HG02759 (cell line): ENCODE measurements at regions not wholly inside any gene's neighbourhood (a gene's known extent, or its start where the extent isn't known, plus 50 kb on each side); places are given as distances from the start of the nearest gene placed in this dataset.
"Not testable (repeated sequence)": the region's sequence is repeated elsewhere in the genome, so short reads cannot be mapped to it uniquely, and the experiment has no call there.

Source experiments
- ATAC-seq: cut with Tn5 transposase; IDR thresholded peaks from one replicate; pipeline ENCODE4 v1.9.1; 2021; ENCODE audit warnings: mild to moderate bottlenecking, moderate library complexity; ENCODE audit not compliant: unreplicated experiment

DNA sequence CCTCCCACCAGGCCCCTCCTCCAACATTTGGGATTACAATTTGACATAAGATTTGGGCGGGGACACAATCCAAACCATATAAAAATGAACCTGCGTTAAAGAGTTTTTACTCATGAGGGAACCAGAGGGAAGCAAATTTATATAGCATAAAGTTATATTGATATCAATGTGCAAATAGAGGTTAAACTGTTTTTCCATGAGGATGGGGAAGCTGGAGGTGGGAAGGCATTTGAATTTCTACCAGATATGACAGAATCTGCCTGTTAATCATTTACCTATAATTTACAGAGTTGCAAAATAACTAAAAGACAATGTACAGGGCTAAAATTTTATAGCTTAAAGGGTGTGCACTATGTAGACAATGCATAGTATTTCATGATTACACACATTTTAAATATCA, 322.0 kb upstream of the FKBP1C start:
- no peak for ATAC-seq

DNA sequence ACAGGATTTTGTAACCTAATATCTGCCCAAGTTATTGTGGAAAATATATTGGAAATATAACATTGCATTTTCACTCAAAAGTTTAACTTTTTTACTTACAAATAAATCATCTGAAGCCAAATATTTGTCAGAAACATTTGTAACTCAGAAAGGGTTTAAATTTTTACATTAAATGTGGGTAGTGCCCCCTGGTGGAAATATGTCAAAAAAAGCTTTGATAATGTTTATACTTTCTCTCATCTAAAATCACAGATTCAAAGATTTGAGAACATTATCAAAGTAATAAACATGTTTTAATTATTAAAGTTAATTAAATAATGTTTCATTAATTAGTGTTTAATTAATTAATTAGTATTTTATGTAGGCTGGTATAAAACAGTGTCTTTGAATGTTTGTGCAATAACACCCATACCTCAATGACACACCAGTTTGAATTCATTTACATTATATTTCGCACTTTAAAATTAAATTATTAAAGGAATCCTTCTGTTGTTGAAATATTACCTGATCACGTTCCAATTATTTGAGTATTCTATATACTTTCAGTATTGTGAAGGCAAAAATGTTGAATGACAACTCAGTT, 320.1 kb upstream of the FKBP1C start:
- ATAC-seq: no peak

DNA sequence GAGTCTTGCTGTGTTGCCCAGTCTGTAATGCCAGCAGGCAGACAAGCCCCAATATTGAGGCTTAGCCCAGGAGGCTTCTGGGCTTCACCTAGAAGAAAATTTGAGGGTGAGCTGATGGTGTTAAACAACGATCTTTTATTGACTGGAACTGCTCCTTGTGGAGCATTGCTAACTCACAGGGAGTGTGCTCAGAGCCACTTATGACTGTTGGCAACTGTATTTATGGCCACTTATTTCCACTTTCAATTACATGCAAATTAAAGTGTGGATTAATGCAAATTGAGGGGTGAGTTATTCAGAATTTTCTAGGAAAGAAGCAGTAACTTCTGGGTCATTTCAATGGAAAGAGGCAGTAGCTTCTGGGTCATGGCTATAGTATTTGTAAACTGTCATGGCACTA, 317.2 kb upstream of the FKBP1C start:
- ATAC-seq: no peak

DNA sequence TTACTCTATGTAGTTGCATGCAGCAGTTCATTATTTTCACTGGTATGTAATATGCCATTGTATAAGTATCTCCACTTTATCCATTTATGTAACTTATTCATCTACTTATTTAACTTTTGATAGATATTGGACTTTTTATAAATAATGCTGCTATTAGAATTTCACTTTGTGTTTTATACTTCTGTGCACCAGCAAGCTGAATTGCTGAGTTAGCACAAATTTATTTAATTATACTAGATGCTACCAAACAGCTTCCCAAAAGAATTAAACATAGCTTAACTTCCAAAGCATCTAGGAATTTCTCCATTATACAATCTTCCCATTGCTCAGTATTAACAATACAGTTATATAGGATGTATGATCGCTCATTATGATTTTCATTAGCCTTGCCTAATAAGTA, 308.0 kb upstream of the FKBP1C start:
- no peak for ATAC-seq

DNA sequence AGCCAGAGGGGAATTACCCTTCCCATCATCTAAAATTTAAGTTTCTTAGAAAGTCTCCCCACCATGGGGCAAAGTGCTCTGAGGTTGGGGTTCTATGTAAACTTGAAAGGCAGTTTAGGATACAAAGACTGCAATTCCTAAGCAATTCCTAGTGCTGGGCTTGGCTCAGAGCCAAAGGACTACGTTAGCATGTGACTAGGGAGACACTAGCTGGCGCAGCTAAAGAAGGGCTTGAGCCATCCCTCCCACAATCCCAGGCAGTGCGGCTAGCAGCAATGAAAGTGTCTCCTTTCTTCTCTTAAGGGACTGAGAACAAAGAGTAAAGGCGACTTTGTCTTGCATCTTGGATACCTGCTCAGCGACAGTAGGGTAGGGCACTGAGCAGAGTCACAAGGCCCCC, 306.6 kb upstream of the FKBP1C start:
- no peak for ATAC-seq

DNA sequence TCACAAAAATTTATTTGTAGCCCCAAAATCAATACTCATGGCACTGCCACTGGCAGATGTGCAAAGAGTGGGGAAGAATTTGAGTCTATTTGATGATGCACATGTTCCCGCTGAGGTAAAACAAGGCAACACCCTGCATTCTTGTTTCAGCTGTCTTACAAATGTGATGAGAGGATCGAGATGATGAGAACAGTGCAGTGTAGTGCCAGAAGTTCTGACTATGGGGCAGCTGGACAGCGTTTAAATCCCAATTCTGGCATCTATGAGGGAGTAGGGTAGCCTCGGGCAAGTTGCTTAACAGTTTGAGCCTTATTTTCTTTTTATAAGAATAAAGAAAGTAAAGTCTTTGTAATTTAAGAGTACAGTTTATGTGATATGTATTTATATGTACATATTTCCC, 296.7 kb upstream of the FKBP1C start:
- no peak for ATAC-seq

DNA sequence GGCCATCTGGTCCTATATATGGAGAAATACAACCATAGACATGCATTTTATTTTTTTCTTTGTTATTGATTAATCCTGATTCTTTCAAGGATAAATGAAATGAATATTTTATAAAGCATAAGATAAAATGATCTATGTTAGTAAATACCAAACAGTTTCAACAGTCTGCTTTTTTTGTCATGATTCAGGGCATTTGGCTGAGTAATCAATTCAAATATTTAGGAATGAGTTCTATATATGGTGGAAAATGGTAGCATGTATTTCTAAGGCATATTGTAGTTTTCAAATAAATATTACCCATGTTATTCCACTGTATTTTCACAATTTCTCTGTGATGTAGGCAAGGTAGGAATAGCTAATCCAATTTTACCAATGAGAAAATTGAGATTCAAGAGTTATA, 287.5 kb upstream of the FKBP1C start:
- ATAC-seq: no peak

DNA sequence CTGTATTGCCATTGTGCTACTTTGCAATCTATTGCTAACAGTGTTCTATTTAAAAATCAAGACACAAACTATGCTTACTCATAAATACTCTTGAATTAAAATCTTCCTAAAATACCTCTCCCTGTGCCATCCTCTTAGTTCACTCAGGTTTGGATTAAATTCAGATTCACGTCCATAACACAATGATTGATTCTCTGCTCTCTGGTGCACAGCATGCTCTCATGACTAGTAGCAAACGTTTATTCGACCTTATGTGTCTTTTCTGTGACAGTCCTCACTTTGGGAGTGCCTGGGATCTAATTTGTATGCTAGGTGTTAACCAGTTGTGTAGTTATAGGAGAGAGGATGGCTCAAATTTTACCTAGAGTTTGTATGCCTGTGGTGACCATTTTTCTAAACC, 270.4 kb upstream of the FKBP1C start:
- no peak for ATAC-seq

DNA sequence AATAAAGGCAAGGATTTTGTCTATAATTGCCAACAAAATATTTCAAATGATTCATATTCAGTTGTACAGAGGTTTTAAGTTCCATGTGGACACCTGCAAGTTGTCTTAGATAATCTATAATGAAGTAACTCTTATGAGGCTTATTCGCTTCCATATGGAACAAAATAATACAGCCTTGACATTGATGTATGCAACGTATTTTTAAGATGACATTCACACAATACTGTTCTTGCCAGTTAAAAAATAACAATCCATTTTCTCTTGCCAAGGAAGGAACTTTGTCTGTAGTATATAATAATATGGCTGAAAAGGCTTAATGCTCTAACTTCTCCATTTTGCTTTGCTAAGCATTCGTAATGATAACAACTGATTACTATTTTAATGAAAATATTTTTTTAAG, 269.3 kb upstream of the FKBP1C start:
- ATAC-seq: no peak

DNA sequence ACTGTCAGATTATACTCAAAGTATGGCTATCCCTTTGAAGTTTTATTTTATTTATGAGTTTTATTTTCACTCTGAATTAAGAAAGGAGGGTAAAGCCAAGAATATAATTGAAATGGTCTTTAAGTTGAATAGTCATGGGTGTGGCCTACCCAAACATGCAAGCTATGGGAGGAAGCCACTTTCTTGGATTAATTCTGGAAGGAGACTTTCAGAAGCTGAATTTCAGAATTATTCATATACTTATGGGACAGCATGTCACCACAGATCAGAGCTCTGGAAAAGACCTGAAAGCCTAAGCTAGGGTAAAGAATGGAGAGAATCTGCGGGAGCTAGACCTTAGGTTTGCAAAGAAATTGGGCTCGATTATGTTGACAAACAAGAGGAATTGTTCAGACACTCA, 242.4 kb upstream of the FKBP1C start:
- ATAC-seq: no peak

DNA sequence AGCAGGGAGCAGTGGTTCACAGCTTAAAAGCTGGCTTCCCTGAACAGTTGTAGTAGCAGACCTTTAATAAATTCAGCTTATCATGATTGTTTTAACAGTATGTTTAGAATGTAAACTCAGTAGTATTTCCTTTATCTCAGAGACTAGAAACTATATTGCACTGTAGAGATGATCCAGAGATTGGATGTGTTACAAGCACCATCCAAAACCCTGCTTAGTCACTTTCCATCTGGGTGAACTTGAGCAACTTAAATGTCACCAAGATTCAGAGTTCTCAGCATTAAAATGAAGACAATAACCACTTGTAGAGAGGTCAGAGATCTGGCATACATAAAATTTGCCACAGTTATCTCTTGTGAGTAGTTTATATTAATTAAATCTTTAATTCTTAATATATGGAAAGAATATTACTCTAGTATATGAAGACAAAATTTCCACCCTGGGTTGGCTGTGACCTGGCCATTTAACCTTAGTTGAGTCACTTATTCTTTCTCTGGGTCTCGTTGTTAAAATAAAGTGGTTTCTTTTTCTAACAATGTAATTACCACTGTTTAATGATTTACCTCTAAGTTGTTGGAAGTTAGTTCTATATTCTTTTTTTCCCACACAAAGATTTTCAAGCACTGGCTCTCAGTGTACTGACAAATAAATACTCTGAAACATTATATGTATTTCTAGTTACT, 239.2 kb upstream of the FKBP1C start:
- peak; percentile 42 for ATAC-seq

DNA sequence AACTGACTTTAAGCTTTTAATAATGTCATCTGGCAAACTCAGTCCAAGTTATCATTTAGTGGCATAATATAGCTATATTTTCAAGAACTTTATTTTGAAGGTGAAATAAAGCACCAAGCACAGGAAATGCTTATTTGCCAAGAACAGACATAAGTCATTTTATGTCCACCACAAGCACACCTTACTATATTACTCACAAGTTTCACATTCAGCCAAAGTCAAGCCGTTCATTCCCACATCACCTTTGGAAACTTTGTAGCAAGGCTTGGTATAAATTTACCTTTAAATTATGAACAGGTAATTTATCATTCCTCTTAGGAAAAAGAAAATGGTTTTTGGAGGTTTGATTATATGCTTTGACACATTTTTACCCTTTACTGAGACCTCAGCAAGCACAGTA, 236.8 kb upstream of the FKBP1C start:
- ATAC-seq: peak; percentile 62

DNA sequence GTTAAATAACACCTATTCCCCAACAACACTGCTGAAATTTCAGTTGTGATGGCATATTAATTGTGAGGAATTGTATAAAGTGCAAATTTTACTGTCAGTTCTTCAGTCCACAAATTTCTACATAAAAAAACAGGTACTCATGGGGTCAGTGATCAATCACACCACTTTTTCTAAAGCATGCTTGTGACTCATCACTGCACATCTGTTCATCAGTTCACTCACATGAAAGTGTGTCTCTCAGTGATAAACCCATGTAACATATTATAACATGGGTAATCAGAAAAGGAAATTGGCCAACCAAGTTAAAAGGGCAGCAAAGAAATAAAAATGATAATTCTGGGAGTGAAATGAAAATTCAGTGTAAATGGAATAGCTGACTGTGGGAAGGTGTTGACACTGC, 234.7 kb upstream of the FKBP1C start:
- peak; percentile 34 for ATAC-seq

DNA sequence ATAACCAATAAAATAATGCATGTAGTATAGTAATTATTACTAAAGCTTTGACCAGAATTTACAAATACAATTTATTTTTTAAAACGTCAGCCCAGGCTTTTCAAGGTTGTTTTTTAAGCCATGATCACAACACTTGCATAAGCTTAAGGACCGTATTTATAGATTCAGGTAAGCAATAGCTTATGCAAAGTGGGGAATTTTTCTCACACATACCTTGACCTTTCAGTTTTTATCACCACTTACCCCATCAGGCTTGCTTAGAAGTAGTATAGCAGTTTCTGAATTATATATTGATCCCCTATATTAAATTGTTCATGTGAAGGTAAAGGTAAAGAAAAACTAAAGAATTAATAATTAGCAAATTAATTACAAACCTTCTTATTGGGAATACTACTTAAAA, 232.3 kb upstream of the FKBP1C start:
- ATAC-seq: peak; percentile 36

DNA sequence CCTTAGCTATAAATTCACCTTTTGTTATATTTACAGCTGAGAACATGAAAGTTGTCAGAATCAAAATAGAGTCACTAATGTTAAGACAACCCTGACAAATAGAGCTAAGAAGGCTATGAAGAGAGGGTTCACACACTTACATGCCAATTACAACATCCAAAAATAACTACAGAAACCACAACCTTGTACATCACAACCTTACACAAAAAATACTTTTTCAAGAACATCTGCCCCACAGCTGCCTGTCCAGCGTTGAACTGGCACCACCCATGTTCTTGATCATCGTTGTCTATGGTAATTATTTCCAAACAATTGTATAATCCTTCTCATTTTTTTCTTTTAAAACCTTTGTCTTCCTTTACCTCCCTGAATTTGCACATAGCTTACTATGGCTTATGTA, 231.2 kb upstream of the FKBP1C start:
- ATAC-seq: no peak

DNA sequence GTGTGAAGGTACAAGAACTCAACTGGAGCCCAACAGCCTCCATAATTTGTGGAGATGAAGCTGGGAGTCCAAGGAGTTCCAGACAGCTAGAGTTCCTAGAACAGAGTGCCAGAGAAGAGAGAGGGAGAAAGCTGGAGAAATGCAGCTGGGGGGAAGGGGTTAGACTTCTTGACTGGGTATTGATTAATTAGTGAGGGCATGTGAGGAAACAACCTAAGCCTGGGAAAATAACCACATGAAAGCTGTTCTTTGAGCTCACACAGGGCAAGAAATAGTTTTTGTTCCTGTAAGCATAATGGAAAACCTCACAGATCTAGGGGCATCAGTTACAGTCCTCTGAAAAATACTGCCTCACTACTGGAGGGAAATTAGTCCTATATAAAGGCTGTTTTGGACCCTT, 230.5 kb upstream of the FKBP1C start:
- peak; percentile 36 for ATAC-seq

DNA sequence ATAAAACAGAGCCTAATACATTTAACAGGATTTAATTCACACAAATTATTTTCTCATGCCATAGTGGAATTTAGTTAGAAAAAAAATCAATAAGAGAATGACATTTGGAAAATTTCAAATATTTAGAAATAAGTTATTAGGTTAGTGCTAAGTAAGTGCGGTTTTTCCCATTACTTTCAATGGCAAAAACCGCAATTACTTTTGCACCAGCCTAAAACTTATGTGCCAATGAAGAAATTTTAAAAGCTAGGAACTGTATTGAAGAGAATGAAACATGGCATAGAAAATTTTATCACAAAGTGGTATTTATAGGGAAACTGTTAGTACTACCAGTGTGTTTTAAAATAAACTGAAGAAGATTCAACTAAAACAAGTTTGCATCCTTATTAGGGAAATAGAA, 228.3 kb upstream of the FKBP1C start:
- ATAC-seq: no peak

DNA sequence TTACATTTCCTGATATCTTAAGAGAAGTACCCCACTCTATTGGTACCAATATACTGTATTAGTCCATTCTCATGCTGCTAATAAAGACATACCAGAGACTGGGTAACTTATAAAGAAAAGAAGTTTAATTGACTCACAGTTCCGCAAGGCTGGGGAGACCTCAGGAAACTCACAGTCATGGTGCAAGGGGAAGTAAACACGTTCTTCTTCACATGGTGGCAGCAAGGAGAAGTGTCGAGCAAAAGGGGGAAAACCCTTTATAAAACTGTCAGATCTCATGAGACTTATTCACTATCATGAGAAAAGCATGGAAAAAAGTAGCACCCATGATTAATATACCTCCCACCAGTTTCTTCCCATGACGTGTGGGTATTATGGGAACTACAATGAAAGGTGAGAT, 219.6 kb upstream of the FKBP1C start:
- not testable (repeated sequence) for ATAC-seq

DNA sequence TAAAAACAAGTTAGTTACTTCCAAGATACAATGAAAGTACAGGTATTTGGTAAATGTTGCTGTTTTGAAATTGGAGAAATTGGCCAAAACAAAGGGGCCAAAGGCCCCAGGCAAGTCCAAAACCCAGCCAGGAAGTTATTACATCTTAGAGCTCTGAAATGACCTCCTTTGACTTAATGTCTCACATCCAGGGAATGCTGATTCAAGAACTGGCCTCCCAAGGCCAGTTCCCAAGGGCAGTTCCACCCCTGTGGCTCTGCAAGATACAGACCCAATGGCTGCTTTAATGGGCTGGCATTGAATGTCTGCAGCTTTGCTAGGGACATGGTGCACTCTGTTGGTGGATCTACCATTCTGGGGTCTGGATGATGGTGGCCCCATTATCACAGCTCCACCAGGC, 217.3 kb upstream of the FKBP1C start:
- ATAC-seq: no peak

DNA sequence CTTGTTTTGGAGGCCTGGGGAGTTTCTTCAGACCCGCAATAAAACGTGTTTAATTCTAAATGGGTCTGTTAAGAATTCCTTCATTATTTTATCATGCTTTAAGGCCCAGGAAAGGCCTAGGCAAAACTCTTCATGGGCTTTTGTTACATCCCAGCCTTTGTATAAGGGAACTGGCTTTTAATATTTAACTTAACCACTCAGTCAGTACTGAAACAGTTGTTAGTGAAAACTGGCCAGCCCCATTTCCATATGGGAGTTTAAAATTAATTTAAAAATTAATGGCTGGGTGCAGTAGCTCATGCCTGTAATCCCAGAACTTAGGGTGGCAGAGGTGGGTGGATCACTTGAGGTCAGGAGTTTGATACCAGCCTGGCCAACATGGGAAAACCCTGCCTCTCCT, 213.2 kb upstream of the FKBP1C start:
- no peak for ATAC-seq

DNA sequence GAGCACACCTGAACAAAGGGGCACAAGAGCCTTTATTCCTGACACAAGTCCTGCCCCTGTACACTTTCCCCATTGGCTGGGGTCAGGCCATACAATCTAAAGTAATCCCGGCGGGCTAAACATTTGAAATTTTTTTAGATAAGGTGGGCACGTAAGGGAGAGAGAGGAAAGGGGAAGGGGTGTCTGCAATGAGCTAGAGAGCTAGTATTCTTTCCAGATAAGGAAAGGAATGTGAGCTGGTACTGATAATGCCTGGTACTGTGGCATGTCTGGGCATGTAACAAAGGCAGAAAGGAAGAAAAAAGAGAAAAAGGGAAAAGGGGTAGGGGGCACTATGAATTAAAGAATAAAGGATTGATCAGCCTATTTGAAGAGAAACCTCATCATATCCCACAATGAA, 212.0 kb upstream of the FKBP1C start:
- peak; percentile 12 for ATAC-seq

DNA sequence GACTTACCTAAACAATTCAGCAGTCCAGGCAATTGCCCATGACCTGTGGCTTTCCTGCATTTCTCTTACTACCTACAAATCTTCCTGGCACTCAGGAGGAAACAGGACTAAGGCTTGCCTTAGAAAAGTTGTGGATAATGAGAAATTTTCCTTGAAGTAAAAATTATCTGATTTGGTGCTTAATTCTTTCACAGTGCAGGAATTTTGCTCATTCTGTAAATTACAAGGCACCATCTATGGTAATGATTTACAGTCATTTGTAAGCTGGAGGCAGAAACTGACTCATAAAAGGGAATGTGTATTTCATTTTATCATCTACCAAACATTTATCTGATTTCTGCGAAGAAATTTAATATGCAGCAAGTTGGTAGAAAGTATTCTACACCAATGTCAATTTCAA, 211.5 kb upstream of the FKBP1C start:
- ATAC-seq: peak; percentile 53

DNA sequence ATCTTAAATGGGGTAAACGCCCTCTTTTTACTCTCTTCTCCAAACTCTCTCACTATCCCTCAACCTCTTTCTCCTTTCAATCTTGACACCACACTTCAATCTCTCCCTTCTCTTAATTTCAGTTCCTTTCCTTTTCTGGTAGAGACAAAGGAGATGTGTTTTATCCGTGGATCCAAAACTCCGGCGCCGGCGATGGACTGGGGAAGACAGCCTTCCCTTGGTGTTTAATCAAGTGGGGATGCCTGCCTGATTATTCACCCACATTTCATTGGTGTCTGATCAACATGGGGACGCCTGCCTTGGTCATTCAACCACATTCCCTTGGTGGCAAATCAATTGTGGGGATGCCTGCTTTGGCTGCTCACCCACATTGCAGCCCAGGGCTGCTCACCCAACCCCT, 205.3 kb upstream of the FKBP1C start:
- ATAC-seq: not testable (repeated sequence)
